ENCODE measurements at regions not wholly inside any gene's neighbourhood (a gene's known extent, or its start where the extent isn't known, plus 50 kb on each side); places are given as distances from the start of the nearest gene placed in this dataset.

GRCh38 chr3:18883571-18883970 is 264.7 kb upstream of the KCNH8 start:
- no peak overlapping the region for H3K27ac ChIP-seq (ENCODE audit: extremely low read depth, low read depth, low read length)
- no peak overlapping the region for H3K4me3 ChIP-seq (ENCODE audit: low read depth, low read length)
- TF ChIP-seq, protein P1, sequence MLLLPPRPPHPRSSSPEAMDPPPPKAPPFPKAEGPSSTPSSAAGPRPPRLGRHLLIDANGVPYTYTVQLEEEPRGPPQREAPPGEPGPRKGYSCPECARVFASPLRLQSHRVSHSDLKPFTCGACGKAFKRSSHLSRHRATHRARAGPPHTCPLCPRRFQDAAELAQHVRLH (tag by site-specific recombination; IDR thresholded peaks at IDR 0.05), result no peak
- TF ChIP-seq IKZF3 (tag by site-specific recombination; IDR thresholded peaks at IDR 0.05) (no peak), ZNF529 (tag by site-specific recombination; IDR thresholded peaks at IDR 0.05; ENCODE audit: insufficient replicate concordance) (no peak), ZBTB7A (tag by site-specific recombination; IDR thresholded peaks at IDR 0.05; ENCODE audit: low read depth) (no peak), ZNF335 (tag by site-specific recombination; conservative IDR thresholded peaks at IDR 0.05) (no peak), ZBTB1 (tag by site-specific recombination; IDR thresholded peaks at IDR 0.05) (no peak), ZNF664 (tag by site-specific recombination; IDR thresholded peaks at IDR 0.05) (no peak), EGR2 (tag by site-specific recombination; IDR thresholded peaks at IDR 0.05; ENCODE audit: low read depth) (no peak), ZFP3 (tag by site-specific recombination; IDR thresholded peaks at IDR 0.05; ENCODE audit: low read depth) (no peak), ZXDB (tag by site-specific recombination; IDR thresholded peaks at IDR 0.05) (no peak), KLF10 (tag by site-specific recombination; IDR thresholded peaks at IDR 0.05) (no peak)
- TF ChIP-seq, protein P2, sequence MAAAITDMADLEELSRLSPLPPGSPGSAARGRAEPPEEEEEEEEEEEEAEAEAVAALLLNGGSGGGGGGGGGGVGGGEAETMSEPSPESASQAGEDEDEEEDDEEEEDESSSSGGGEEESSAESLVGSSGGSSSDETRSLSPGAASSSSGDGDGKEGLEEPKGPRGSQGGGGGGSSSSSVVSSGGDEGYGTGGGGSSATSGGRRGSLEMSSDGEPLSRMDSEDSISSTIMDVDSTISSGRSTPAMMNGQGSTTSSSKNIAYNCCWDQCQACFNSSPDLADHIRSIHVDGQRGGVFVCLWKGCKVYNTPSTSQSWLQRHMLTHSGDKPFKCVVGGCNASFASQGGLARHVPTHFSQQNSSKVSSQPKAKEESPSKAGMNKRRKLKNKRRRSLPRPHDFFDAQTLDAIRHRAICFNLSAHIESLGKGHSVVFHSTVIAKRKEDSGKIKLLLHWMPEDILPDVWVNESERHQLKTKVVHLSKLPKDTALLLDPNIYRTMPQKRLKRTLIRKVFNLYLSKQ (tag by site-specific recombination; IDR thresholded peaks at IDR 0.05; ENCODE audit: borderline replicate concordance), result no peak
- TF ChIP-seq, protein P3, sequence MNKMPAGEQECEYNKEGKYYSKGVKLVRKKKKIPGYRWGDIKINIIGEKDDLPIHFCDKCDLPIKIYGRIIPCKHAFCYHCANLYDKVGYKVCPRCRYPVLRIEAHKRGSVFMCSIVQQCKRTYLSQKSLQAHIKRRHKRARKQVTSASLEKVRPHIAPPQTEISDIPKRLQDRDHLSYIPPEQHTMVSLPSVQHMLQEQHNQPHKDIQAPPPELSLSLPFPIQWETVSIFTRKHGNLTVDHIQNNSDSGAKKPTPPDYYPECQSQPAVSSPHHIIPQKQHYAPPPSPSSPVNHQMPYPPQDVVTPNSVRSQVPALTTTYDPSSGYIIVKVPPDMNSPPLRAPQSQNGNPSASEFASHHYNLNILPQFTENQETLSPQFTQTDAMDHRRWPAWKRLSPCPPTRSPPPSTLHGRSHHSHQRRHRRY (tag by site-specific recombination; IDR thresholded peaks at IDR 0.05), result no peak
- no peaks in the 10 kb centered on the region for H3K36me3 ChIP-seq (ENCODE audit: control insufficient read depth in 2 of 2, insufficient read depth in 1 of 2, low read length in 2 of 2)
- ChIA-PET POLR2A (no interaction called here), CTCF (no interaction called here)
- no peaks in the 10 kb centered on the region for H3K9me3 ChIP-seq (ENCODE audit: control insufficient read depth, insufficient read depth, low read depth, low read length)
- H3K4me1 ChIP-seq (ENCODE audit: control insufficient read depth, insufficient read depth, low read length), result no peaks in the 10 kb centered on the region

- TF ChIP-seq ZNF169 (tag by site-specific recombination; IDR thresholded peaks at IDR 0.05), result no peak
- no peak for TF ChIP-seq ZNF707 (tag by site-specific recombination; IDR thresholded peaks at IDR 0.05)
- no peak for TF ChIP-seq ZSCAN23 (tag by site-specific recombination; IDR thresholded peaks at IDR 0.05)
- TF ChIP-seq ZNF610 (tag by site-specific recombination; IDR thresholded peaks at IDR 0.05; ENCODE audit: borderline replicate concordance), result no peak
- TF ChIP-seq ZNF776 (tag by site-specific recombination; IDR thresholded peaks at IDR 0.05; ENCODE audit: borderline replicate concordance), result no peak
- TF ChIP-seq ZNF843 (tag by site-specific recombination; IDR thresholded peaks at IDR 0.05), result no peak
- TF ChIP-seq ZNF514 (tag by site-specific recombination; IDR thresholded peaks at IDR 0.05), result no peak
- no peak for TF ChIP-seq ZNF433 (tag by site-specific recombination; IDR thresholded peaks at IDR 0.05; ENCODE audit: low read depth)
- no peak for TF ChIP-seq YY1 (tag by site-specific recombination; IDR thresholded peaks at IDR 0.05)
- no peak for TF ChIP-seq ZNF768 (tag by site-specific recombination; IDR thresholded peaks at IDR 0.05)
- no peak for TF ChIP-seq ZBTB26 (tag by site-specific recombination; optimal IDR thresholded peaks at IDR 0.05)
- POLR2A ChIA-PET, result no interaction called here
- no peaks in the 10 kb centered on the region for H3K9me3 ChIP-seq (ENCODE audit: control insufficient read depth, insufficient read depth, low read depth, low read length)
- no peak overlapping the region for H3K4me3 ChIP-seq (ENCODE audit: low read depth, low read length)
- no peak overlapping the region for H3K27ac ChIP-seq (ENCODE audit: extremely low read depth, low read depth, low read length)
- no peaks in the 10 kb centered on the region for H3K4me1 ChIP-seq (ENCODE audit: control insufficient read depth, insufficient read depth, low read length)
- no peaks in the 10 kb centered on the region for H3K36me3 ChIP-seq (ENCODE audit: control insufficient read depth in 2 of 2, insufficient read depth in 1 of 2, low read length in 2 of 2)
- CTCF ChIA-PET, result no interaction called here
These were observed 267.6 kb upstream of the KCNH8 start for GRCh38 chr3:18880691-18881090.

Data from HEK293 (cell line).